SK-N-SH (cell line): ENCODE measurements at regions not wholly inside any gene's neighbourhood (a gene's known extent, or its start where the extent isn't known, plus 50 kb on each side); places are given as distances from the start of the nearest gene placed in this dataset.

Experiments used
- EZH2phosphoT487 ChIP-seq: fragments of 200-600 bp; sonication (generic); IDR thresholded peaks from 2 replicates; pipeline ENCODE4 v1.6.1; 2017; ENCODE audit warnings: low read depth, mixed run types, mild to moderate bottlenecking, antibody characterized with exemption, moderate library complexity, borderline replicate concordance
- POLR2AphosphoS5 ChIP-seq: IDR thresholded peaks from 2 replicates; pipeline ENCODE4 v1.6.1; 2012; ENCODE audit warnings: low read depth, low read length
- RCOR1 ChIP-seq: fragments of 150-350 bp; IDR thresholded peaks from 2 replicates; pipeline ENCODE4 v1.6.1; 2017; ENCODE audit warnings: antibody characterized with exemption, low read length

DNA sequence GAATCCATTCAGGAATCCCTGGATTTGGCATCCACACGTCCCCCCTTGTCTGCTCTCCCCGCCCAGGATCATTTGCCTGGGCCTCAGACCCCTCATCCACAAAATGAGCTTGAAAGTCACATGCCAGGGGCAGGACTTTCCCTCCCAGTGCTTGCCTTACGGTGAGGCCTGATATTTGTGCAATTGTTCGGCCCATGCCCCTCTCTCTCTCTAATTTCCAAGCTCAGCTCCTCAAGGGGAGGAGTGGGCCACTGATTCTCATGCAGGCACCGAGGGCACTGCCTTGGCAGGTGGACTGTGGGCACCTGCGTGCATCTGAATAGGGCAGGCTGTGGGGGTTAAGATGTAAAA is 267.2 kb upstream of the FOXF1 start:
- TF ChIP-seq RCOR1 (no peak), EZH2phosphoT487 (no peak), POLR2AphosphoS5 (no peak)
